ENCODE measurements at regions not wholly inside any gene's neighbourhood (a gene's known extent, or its start where the extent isn't known, plus 50 kb on each side); places are given as distances from the start of the nearest gene placed in this dataset.

- no TSS peak for BruUV-seq (replicated peaks)
- Histone ChIP-seq H3K4me2 (ENCODE audit: low read depth, low read length) (peak overlapping the region; percentile 38), H2BK20ac (ENCODE audit: low read depth, low read length) (no peak overlapping the region), H2AFZ (replicated peaks; ENCODE audit: low read length, poor library complexity) (peak overlapping the region; percentile 86), H2BK15ac (ENCODE audit: low read depth, low read length) (no peak overlapping the region), H3K4me1 (ENCODE audit: control insufficient read depth, insufficient read depth, low read length) (no peaks in the 10 kb centered on the region), H3K36me3 (ENCODE audit: control insufficient read depth, insufficient read depth, low read length) (no peaks in the 10 kb centered on the region), H3K4ac (ENCODE audit: low read depth, low read length) (peak overlapping the region; percentile 50; the same call in 1 of the 2 replicates), H3K9me3 (ENCODE audit: control insufficient read depth, insufficient read depth, low read length) (peaks cover 2% of the 10 kb centered on the region; the same call in 1 of the 2 replicates), H3K4me3 (ENCODE audit: insufficient read depth, low read depth, low read length) (peak overlapping the region; percentile 25; the same call in 1 of the 2 replicates), H4K5ac (ENCODE audit: low read depth, low read length) (no peak overlapping the region), H3K23ac (ENCODE audit: low read depth, low read length) (no peak overlapping the region), H3K9ac (ENCODE audit: low read depth, low read length) (no peak overlapping the region), H3K27ac (ENCODE audit: insufficient read depth, low read length) (no peak overlapping the region), H4K20me1 (ENCODE audit: insufficient read depth, low read length) (no peaks in the 10 kb centered on the region; the same call in 1 of the 2 replicates), H2AK5ac (ENCODE audit: low read depth, low read length) (no peak overlapping the region), H3K56ac (ENCODE audit: extremely low read depth, insufficient read depth, low read length) (no peak overlapping the region), H2BK5ac (ENCODE audit: low read depth, low read length, poor library complexity, severe bottlenecking) (no peak overlapping the region), H3K27me3 (ENCODE audit: control insufficient read depth, insufficient read depth, low read length) (peaks cover 11% of the 10 kb centered on the region; the same call in 1 of the 2 replicates), H3K9me1 (ENCODE audit: insufficient read depth, low read length) (no peaks in the 10 kb centered on the region), H3K18ac (ENCODE audit: low read depth, low read length) (no peak overlapping the region; the same call in 1 of the 2 replicates), H2AK9ac (replicated peaks; ENCODE audit: low read depth, low read length, poor library complexity) (peak overlapping the region; percentile 55), H4K91ac (ENCODE audit: insufficient read depth, low read depth, low read length) (no peak overlapping the region), H2BK120ac (ENCODE audit: low read depth, low read length) (peak overlapping the region; percentile 68; the same call in 1 of the 2 replicates), H3K79me1 (ENCODE audit: low read depth in 1 of 2, low read length in 2 of 2) (no peaks in the 10 kb centered on the region), H4K8ac (ENCODE audit: low read depth in 2 of 2, low read length in 2 of 2) (peak overlapping the region in 1 of 2 experiments; percentile 55; a peak in 1 of 4 replicates), H3K14ac (replicated peaks; ENCODE audit: low read depth, low read length) (no peak overlapping the region)
- ChIA-PET CTCF (no interaction called here), POLR2A (ENCODE audit: unreplicated experiment) (no interaction called here)
- dilution Hi-C loops (cut with HindIII; ENCODE audit: low sequenced_read_pairs, unreplicated experiment) (no loop called here), intact Hi-C loops (cut with micrococcal nuclease) (no loop called here), in situ Hi-C loops (cut with MboI; ENCODE audit: low sequenced_read_pairs) (no loop called here)
- DNase-seq (peak; percentile 54), ATAC-seq (ENCODE audit: low read depth) (peak; percentile 42; the same call in 1 of the 2 replicates)
- WGBS, 2 experiments (ENCODE audit: extremely low coverage in 2 of 2, insufficient read length in 1 of 2): 39% methylated on average over 3 of the region's 13 CpGs; no CpG with 5 or more reads in 1 of the 2 experiments
- TF ChIP-seq MXI1 (IDR thresholded peaks at IDR 0.05; ENCODE audit: borderline replicate concordance, low read depth, low read length) (no peak), CEBPB (IDR thresholded peaks at IDR 0.05; ENCODE audit: low read depth, low read length) (no peak), RFX5 (IDR thresholded peaks at IDR 0.05; ENCODE audit: low read depth, low read length) (no peak), RAD21 (IDR thresholded peaks at IDR 0.05; ENCODE audit: low read length) (peak; percentile 61), ELK1 (IDR thresholded peaks at IDR 0.05; ENCODE audit: borderline replicate concordance, low read depth, low read length) (no peak), CTCF (conservative IDR thresholded peaks at IDR 0.05; ENCODE audit: low read depth, low read length) (peak; percentile 53), FOS (IDR thresholded peaks at IDR 0.05; ENCODE audit: low read depth, low read length) (no peak), POLR2A (IDR thresholded peaks at IDR 0.05; ENCODE audit: low read depth, low read length) (no peak), NFE2L2 (IDR thresholded peaks at IDR 0.05; ENCODE audit: low read depth, low read length) (no peak), SMC3 (IDR thresholded peaks at IDR 0.05; ENCODE audit: low read depth, low read length) (peak; percentile 30; the same call in 1 of the 2 replicates), BHLHE40 (IDR thresholded peaks at IDR 0.05; ENCODE audit: low read depth, low read length) (no peak), MAZ (IDR thresholded peaks at IDR 0.05; ENCODE audit: borderline replicate concordance, low read depth, low read length) (peak; percentile 47; the same call in 1 of the 2 replicates), USF2 (IDR thresholded peaks at IDR 0.05; ENCODE audit: low read depth, low read length) (no peak), RCOR1 (IDR thresholded peaks at IDR 0.05; ENCODE audit: insufficient replicate concordance, low read length) (no peak)
These were observed 277.5 kb upstream of the AGTR2 start for GRCh38 chrX:115892787-115893671.
